T-cell (primary cell): ENCODE measurements at regions not wholly inside any gene's neighbourhood (a gene's known extent, or its start where the extent isn't known, plus 50 kb on each side); places are given as distances from the start of the nearest gene placed in this dataset.
"Not testable (repeated sequence)": the region's sequence is repeated elsewhere in the genome, so short reads cannot be mapped to it uniquely, and the experiment has no call there.

Experiments
- ATAC-seq, 4 experiments: fragments of 200-7000 bp in 3 of 4; fragments of 150-1000 bp in 1 of 4; cut with Tn5 transposase; replicated peaks in 1 of 4; 1 replicate in 3 of 4; 2 replicates in 1 of 4; pipeline ENCODE4 v1.10.0; 2021; ENCODE audit warnings: moderate library complexity in 3 of 4, mild to moderate bottlenecking in 2 of 4, moderate number of reproducible peaks in 1 of 4
- CTCF ChIA-PET, 2 donors: fragments of 300-600 bp; sonication (Branson Sonifier 250); formaldehyde crosslinking; loops; one replicate each; lab custom pipeline; 2022; ENCODE audit warnings: antibody characterized with exemption in 2 of 2; lab: Charles Lee
- POLR2A ChIA-PET, 2 donors: fragments of 300-600 bp; sonication (Branson Sonifier 250); formaldehyde crosslinking; loops; one replicate each; lab custom pipeline; 2022; ENCODE audit warnings: antibody characterized with exemption in 2 of 2; lab: Charles Lee
- DNase-seq, 35 experiments: peaks; one replicate each; pipeline versions ENCODE4 v3.0.0 to v3.0.0-alpha.2; 2013 to 2023
- H3K27ac ChIP-seq: one replicate; pipeline ENCODE4 v1.5.1; 2013; ENCODE audit warnings: low read length
- H3K27me3 ChIP-seq, 2 experiments: replicated peaks in 1 of 2; 1 replicate in 1 of 2; 2 replicates in 1 of 2; pipeline versions ENCODE4 v1.6.1 to v1.7.0; 2013; ENCODE audit warnings: low read length in 1 of 2, mixed read lengths in 1 of 2; ENCODE audit not compliant: control insufficient read depth in 2 of 2, insufficient read depth in 2 of 2; ENCODE audit errors: extremely low read depth in 1 of 2
- H3K36me3 ChIP-seq, 2 donors: 1 replicate in 1 of 2; 2 replicates in 1 of 2; pipeline versions ENCODE4 v1.6.1 to v1.7.0; 2013; ENCODE audit warnings: low read length in 1 of 2; ENCODE audit not compliant: control insufficient read depth in 2 of 2, insufficient read depth in 1 of 2; ENCODE audit errors: extremely low read depth in 1 of 2
- H3K4me1 ChIP-seq, 2 experiments: 1 replicate in 1 of 2; 2 replicates in 1 of 2; pipeline versions ENCODE4 v1.6.1 to v1.7.0; 2013; ENCODE audit warnings: low read length in 2 of 2, mixed read lengths in 1 of 2; ENCODE audit not compliant: insufficient read depth in 2 of 2, control insufficient read depth in 1 of 2; ENCODE audit errors: extremely low read depth in 1 of 2
- H3K4me3 ChIP-seq, 2 donors: 1 replicate in 1 of 2; 2 replicates in 1 of 2; pipeline versions ENCODE4 v1.5.1 to v1.7.0; 2013; ENCODE audit warnings: mild to moderate bottlenecking in 2 of 2, low read length in 1 of 2, moderate library complexity in 1 of 2; ENCODE audit not compliant: control insufficient read depth in 1 of 2; ENCODE audit errors: extremely low read depth in 1 of 2
- H3K9me3 ChIP-seq: 2 replicates; pipeline ENCODE4 v1.7.0; 2013
- H3K27ac Mint-ChIP-seq, 2 donors: one replicate each; pipeline ENCODE4 v1.8.0; 2020 to 2021; ENCODE audit warnings: mild to moderate bottlenecking in 2 of 2, mixed read lengths in 2 of 2
- H3K27me3 Mint-ChIP-seq, 2 donors: one replicate each; pipeline ENCODE4 v1.8.0; 2021 to 2022; ENCODE audit warnings: mixed read lengths in 2 of 2
- H3K36me3 Mint-ChIP-seq: one replicate; pipeline ENCODE4 v1.8.0; 2021; ENCODE audit warnings: mixed read lengths
- H3K4me1 Mint-ChIP-seq, 3 donors: one replicate each; pipeline ENCODE4 v1.8.0; 2020 to 2022; ENCODE audit warnings: mixed read lengths in 3 of 3, mild to moderate bottlenecking in 1 of 3
- H3K4me3 Mint-ChIP-seq, 3 donors: one replicate each; pipeline ENCODE4 v1.8.0; 2020 to 2022; ENCODE audit warnings: mild to moderate bottlenecking in 3 of 3, mixed read lengths in 3 of 3, moderate library complexity in 3 of 3
- H3K9me3 Mint-ChIP-seq, 3 donors: one replicate each; pipeline ENCODE4 v1.8.0; 2020 to 2022; ENCODE audit warnings: mixed read lengths in 3 of 3
- WGBS: methylation state at CpG from one replicate; pipeline ENCODE4 v1.1.5; 2013; ENCODE audit warnings: missing lambda C conversion rate; ENCODE audit not compliant: insufficient coverage; 5-methylcytosine and 5-hydroxymethylcytosine counted together

- H3K27ac Mint-ChIP-seq = no peak overlapping the region
- Histone ChIP-seq H3K4me3 (no peak overlapping the region), H3K27ac (no peak overlapping the region), H3K9me3 (no peaks in the 10 kb centered on the region), H3K4me1 (no peaks in the 10 kb centered on the region), H3K27me3 (no peaks in the 10 kb centered on the region), H3K36me3 (no peaks in the 10 kb centered on the region)
- ChIA-PET POLR2A (no interaction called here), CTCF (no interaction called here)
- H3K4me1 Mint-ChIP-seq = no peaks in the 10 kb centered on the region
- no peak for ATAC-seq
- no CpG with 5 or more reads among the region's 1 CpG for WGBS
- peaks cover 6 to 8% (median 8%) of the 10 kb centered on the region in 3 donors for H3K9me3 Mint-ChIP-seq
- no peak for DNase-seq
- no peaks in the 10 kb centered on the region for H3K27me3 Mint-ChIP-seq
- H3K36me3 Mint-ChIP-seq = no peaks in the 10 kb centered on the region
- H3K4me3 Mint-ChIP-seq = no peak overlapping the region
These were observed 1305.2 kb upstream of the PCDH9 start for GRCh38 chr13:68535329-68535728.

- H3K4me3 Mint-ChIP-seq, H3K36me3 Mint-ChIP-seq, H3K27me3 ChIP-seq, ATAC-seq, H3K36me3 ChIP-seq, CTCF ChIA-PET, H3K4me1 Mint-ChIP-seq, H3K27ac ChIP-seq, H3K9me3 ChIP-seq, H3K4me1 ChIP-seq, H3K27me3 Mint-ChIP-seq, H3K27ac Mint-ChIP-seq, H3K4me3 ChIP-seq, DNase-seq, POLR2A ChIA-PET: not testable (repeated sequence)
- no CpG with 5 or more reads among the region's 1 CpG for WGBS
- peaks cover 16 to 43% (median 27%) of the 10 kb centered on the region in 3 donors for H3K9me3 Mint-ChIP-seq
These were observed 1297.0 kb upstream of the PCDH9 start for GRCh38 chr13:68527167-68527566.

- POLR2A ChIA-PET = no interaction called here
- no peak for ATAC-seq
- DNase-seq = no peak
- Mint-ChIP-seq H3K9me3 (peaks cover 13 to 45% (median 27%) of the 10 kb centered on the region in 3 donors), H3K4me1 (no peaks in the 10 kb centered on the region), H3K27ac (no peak overlapping the region), H3K27me3 (no peaks in the 10 kb centered on the region), H3K4me3 (no peak overlapping the region), H3K36me3 (no peaks in the 10 kb centered on the region)
- Histone ChIP-seq H3K4me1 (no peaks in the 10 kb centered on the region), H3K9me3 (no peaks in the 10 kb centered on the region), H3K4me3 (no peak overlapping the region), H3K27me3 (no peaks in the 10 kb centered on the region), H3K36me3 (no peaks in the 10 kb centered on the region), H3K27ac (no peak overlapping the region)
- WGBS = 91% methylated on average over 25 of the region's 30 CpGs
- CTCF ChIA-PET = no interaction called here
These were observed 1293.8 kb upstream of the PCDH9 start for GRCh38 chr13:68523838-68524424.

DNA sequence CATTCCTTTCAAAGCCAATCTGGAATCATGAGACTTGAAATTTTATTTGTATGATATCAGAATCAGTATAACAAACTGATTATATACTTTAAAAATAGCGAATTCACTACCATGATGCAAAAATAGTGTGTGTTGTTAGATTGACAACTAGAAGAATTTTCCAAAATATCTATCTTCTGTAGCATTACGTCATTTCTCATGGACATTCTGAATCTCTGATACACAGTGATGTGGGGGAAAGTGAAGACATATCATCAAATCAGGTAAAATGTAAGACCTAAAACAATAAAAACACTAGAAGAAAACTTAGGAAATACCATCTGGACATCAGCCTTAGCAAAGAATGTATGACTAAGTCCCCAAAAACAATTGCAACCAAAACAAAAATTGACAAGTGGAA is 1292.0 kb upstream of the PCDH9 start:
- WGBS = no CpG with 5 or more reads among the region's 2 CpGs
- H3K27ac ChIP-seq = no peak overlapping the region
- H3K4me1 Mint-ChIP-seq = no peaks in the 10 kb centered on the region

GRCh38 chr13:68509734-68510621 is 1279.8 kb upstream of the PCDH9 start:
- DNase-seq = no peak
- no peaks in the 10 kb centered on the region for H3K4me1 Mint-ChIP-seq
- peaks cover 5 to 19% (median 13%) of the 10 kb centered on the region in 3 donors for H3K9me3 Mint-ChIP-seq
- POLR2A ChIA-PET = no interaction called here
- no peak overlapping the region for H3K27ac Mint-ChIP-seq
- no peaks in the 10 kb centered on the region for H3K9me3 ChIP-seq
- 100% methylated on average over 2 of the region's 4 CpGs for WGBS
- CTCF ChIA-PET = no interaction called here
- H3K4me3 ChIP-seq = no peak overlapping the region
- H3K4me1 ChIP-seq = no peaks in the 10 kb centered on the region
- H3K27me3 Mint-ChIP-seq = no peaks in the 10 kb centered on the region
- H3K27me3 ChIP-seq = no peaks in the 10 kb centered on the region
- no peaks in the 10 kb centered on the region for H3K36me3 Mint-ChIP-seq
- no peak for ATAC-seq
- no peaks in the 10 kb centered on the region for H3K36me3 ChIP-seq
- no peak overlapping the region for H3K4me3 Mint-ChIP-seq
- no peak overlapping the region for H3K27ac ChIP-seq

More for the DNA sequence above, 1292.0 kb upstream of the PCDH9 start:
- DNase-seq (no peak), ATAC-seq (no peak)
- no peak overlapping the region for H3K27ac Mint-ChIP-seq
- H3K4me3 ChIP-seq = no peak overlapping the region
- peaks cover 10 to 33% (median 19%) of the 10 kb centered on the region in 3 donors for H3K9me3 Mint-ChIP-seq
- H3K4me1 ChIP-seq = no peaks in the 10 kb centered on the region
- no peaks in the 10 kb centered on the region for H3K9me3 ChIP-seq
- no peaks in the 10 kb centered on the region for H3K36me3 Mint-ChIP-seq
- H3K27me3 Mint-ChIP-seq = no peaks in the 10 kb centered on the region
- CTCF ChIA-PET = no interaction called here
- H3K27me3 ChIP-seq = no peaks in the 10 kb centered on the region
- POLR2A ChIA-PET = no interaction called here
- H3K4me3 Mint-ChIP-seq = no peak overlapping the region
- H3K36me3 ChIP-seq = no peaks in the 10 kb centered on the region

DNA sequence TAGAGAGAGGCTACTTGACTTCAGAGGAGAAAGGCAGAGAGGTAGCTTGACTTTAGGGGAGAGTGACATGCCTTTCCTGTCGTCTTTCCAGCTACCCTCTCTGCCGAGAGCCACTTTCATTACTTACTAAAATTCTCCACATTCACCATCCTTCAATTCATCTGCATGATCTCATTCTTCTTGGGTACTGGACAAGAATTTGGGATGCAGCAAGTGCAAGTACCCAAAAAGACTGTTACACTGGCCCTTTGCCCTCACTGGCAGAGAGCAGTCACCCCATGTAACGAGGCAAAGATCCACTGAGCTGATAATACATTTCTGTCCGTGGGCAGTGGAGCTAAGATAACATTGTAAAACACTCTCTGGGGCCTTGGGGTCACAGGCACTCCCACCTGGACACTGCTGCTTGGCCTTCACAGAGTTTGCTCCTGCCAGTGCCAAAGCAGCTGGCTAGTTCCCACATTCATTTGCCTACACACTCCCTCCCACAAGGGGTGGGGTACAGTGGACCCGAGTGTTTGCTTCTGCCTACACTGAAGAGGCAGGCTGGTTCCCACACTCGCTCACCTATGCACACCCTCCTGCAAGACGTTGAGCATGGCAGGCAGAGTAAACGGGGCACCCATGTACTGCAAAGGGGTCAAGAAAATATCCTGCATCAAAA is 1276.9 kb upstream of the PCDH9 start:
- ATAC-seq = no peak
- Mint-ChIP-seq H3K27ac (no peak overlapping the region), H3K9me3 (peaks cover 5 to 13% (median 6%) of the 10 kb centered on the region in 3 donors), H3K4me1 (no peaks in the 10 kb centered on the region), H3K27me3 (no peaks in the 10 kb centered on the region), H3K4me3 (no peak overlapping the region), H3K36me3 (no peaks in the 10 kb centered on the region)
- DNase-seq = no peak
- POLR2A ChIA-PET = no interaction called here
- CTCF ChIA-PET = no interaction called here
- Histone ChIP-seq H3K9me3 (no peaks in the 10 kb centered on the region), H3K4me1 (no peaks in the 10 kb centered on the region), H3K27me3 (no peaks in the 10 kb centered on the region), H3K4me3 (no peak overlapping the region), H3K27ac (no peak overlapping the region), H3K36me3 (no peaks in the 10 kb centered on the region)
- WGBS = 60% methylated on average over 3 of the region's 8 CpGs
